ENCODE measurements at regions not wholly inside any gene's neighbourhood (a gene's known extent, or its start where the extent isn't known, plus 50 kb on each side); places are given as distances from the start of the nearest gene placed in this dataset.
"Not testable (repeated sequence)": the region's sequence is repeated elsewhere in the genome, so short reads cannot be mapped to it uniquely, and the experiment has no call there.

DNA sequence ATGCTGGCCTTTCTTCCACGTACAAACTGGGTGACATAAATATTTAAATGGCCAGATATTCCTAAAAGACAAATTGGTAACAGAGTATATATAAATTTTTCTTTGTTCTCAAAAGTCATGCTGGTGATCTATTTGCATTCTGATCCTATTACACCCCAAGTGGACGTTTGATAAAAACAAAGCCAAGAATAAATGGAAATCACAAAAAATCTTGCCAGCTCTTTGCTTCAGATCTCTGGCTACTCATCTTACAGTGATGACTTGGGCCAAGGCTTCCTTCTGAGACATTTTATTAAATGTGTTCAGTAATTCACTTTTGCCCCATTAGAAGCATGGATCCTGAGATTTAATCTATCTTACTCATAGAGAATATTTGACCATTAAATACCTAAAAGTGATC lies 444.3 kb upstream of the PIK3R1 start:
- no peak for DNase-seq (ENCODE audit: low read depth in 2 of 2)

- DNase-seq (ENCODE audit: low read depth in 2 of 2): no peak
Measured at GRCh38 chr5:67770431-67771025, 445.0 kb upstream of the PIK3R1 start.

- DNase-seq (ENCODE audit: low read depth in 2 of 2): no peak
Measured at GRCh38 chr5:67765697-67766096, 449.9 kb upstream of the PIK3R1 start.

GRCh38 chr5:67757771-67758170 lies 457.8 kb upstream of the PIK3R1 start:
- DNase-seq (ENCODE audit: low read depth in 2 of 2): not testable (repeated sequence)

GRCh38 chr5:67752357-67752708 lies 463.2 kb upstream of the PIK3R1 start:
- DNase-seq (ENCODE audit: low read depth in 2 of 2): no peak

DNA sequence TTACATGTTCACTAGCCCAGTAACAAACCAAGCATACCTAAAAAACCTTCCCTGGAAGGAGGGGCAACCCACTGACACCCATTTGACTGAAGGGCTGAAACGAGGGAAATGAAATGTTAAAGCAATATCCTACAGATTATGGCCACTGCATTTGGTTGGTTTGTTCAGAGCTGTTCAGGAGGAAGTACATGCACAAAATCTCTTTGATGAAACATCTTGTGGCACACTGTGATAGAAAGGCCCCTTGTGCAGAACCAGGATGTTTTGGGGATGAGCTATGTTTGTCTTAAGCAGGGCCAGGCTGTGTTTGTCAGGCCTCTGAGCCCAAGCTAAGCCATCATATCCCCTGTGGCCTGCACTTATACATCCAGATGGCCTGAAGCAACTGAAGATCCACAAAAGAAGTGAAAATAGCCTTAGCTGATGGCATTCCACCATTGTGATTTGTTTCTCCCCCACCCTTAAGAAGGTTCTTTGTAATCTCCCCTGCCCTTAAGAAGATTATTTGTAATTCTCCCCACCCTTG lies 467.3 kb upstream of the PIK3R1 start:
- no peak for DNase-seq (ENCODE audit: low read depth in 2 of 2)

GRCh38 chr5:67747096-67747495 lies 468.5 kb upstream of the PIK3R1 start:
- no peak for DNase-seq (ENCODE audit: low read depth in 2 of 2)

GRCh38 chr5:67746608-67747007 lies 468.9 kb upstream of the PIK3R1 start:
- DNase-seq (ENCODE audit: low read depth in 2 of 2): not testable (repeated sequence)

DNA sequence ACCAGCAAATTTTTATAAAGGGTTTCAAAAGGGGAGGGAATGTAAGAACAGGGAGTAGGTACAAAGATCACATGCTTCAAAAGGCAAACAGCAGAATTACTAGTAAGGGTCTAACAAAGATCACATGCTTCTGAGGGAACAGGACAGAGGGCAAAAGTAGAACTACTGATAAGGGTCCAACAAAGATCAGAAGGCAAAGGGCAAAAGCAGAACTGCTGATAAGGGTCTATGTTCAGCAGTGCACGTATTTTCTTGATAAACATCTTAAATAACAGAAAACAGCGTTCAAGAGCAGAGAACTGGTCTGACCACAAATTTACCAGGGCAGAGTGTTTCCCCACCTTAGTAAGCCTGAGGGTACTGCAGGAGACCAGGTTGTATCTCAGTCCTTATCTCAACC lies 469.5 kb upstream of the PIK3R1 start:
- DNase-seq (ENCODE audit: low read depth in 2 of 2): no peak

- DNase-seq (ENCODE audit: low read depth in 2 of 2): no peak
Measured at GRCh38 chr5:67732921-67733320, 482.6 kb upstream of the PIK3R1 start.

DNA sequence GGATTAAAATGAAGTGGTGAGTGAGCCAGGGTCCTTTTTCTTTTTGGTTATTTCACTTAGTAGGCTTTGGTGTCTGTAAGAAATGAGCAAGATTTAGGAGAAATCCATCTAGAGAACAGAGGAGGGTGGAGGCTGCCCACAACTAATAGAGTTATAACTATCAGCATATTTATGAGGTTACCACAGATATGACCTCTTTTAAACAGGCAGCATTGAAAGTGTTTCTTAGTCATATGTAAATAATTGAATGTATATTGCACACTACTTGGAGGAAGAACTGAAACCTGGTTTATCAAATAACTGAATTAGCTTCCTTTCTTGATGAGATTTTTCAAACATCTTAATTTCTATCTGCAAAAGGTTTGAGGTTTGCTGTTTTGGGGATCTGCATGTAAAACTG lies 483.1 kb upstream of the PIK3R1 start:
- DNase-seq (ENCODE audit: low read depth in 2 of 2): no peak

GRCh38 chr5:67731886-67732285 lies 483.7 kb upstream of the PIK3R1 start:
- DNase-seq (ENCODE audit: low read depth in 2 of 2): no peak

DNA sequence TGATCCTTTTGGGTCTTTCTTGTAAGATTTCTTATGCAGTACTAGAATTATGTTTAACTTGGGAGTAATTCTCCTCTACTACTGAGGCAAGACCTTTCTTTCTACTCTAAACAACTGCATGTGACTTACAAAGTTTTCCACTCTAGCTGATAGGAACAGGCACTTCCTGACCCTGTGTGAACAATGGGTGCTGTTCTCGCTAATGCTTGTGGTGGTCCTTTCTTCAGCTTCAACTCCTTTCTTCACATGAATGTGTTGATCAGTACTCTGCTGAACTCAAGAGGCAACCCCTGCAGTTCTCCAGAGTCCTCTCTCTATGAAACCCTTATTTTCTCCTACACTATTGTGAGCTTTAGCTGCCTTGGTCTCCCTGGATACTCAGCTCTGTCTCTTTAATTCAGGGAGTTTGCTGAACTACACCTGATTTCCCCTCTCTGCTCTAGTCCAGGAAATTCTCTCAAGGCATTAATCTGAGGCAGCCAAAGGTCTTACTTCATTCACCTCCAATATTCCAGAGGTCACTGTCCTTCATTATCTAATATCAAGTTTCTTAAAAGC lies 484.6 kb upstream of the PIK3R1 start:
- no peak for DNase-seq (ENCODE audit: low read depth in 2 of 2)

GRCh38 chr5:67728326-67728890 lies 487.1 kb upstream of the PIK3R1 start:
- no peak for DNase-seq (ENCODE audit: low read depth in 2 of 2)

- DNase-seq (ENCODE audit: low read depth in 2 of 2): no peak
Measured at GRCh38 chr5:67725604-67726003, 490.0 kb upstream of the PIK3R1 start.

DNA sequence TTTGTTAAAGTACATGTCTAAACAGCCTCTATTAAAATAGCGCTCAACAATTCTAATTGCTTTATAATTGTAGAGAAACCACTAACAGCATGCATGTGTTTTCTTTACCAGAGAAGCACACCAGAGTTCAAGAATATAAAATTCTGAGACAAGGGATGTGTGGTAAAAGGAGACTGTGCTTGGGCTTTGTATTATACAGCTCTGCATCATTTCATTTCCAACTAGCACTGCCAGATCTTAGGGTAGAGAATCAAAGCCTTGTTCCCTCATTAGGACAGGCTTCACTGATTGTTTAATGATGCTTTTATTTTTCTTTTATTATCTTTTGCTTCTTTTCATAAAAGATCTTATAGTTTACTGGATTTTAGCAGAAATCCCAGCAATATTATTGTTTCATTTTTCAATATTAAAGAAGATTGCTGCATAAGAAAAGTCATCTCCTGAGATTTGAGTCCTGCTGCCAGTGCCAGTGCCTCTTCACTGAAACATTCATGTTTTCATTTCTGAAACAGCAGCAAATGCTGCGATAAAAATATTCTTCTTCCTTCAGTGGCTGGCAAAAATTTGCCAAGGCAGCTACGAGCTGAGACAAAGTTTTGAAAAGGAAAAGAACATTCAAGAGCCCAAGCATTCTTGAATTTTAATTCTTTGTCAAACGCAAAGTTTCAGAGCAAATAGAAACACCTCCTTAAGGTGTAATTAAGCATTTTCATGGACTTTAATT lies 491.0 kb upstream of the PIK3R1 start:
- no peak for DNase-seq (ENCODE audit: low read depth in 2 of 2)

- no peak for DNase-seq (ENCODE audit: low read depth in 2 of 2)
Measured at GRCh38 chr5:67723873-67724272, 491.7 kb upstream of the PIK3R1 start.

GRCh38 chr5:67722582-67722981 lies 493.0 kb upstream of the PIK3R1 start:
- DNase-seq (ENCODE audit: low read depth in 2 of 2): not testable (repeated sequence)

- no peak for DNase-seq (ENCODE audit: low read depth in 2 of 2)
Measured at GRCh38 chr5:67720162-67720772, 495.3 kb upstream of the PIK3R1 start.

DNA sequence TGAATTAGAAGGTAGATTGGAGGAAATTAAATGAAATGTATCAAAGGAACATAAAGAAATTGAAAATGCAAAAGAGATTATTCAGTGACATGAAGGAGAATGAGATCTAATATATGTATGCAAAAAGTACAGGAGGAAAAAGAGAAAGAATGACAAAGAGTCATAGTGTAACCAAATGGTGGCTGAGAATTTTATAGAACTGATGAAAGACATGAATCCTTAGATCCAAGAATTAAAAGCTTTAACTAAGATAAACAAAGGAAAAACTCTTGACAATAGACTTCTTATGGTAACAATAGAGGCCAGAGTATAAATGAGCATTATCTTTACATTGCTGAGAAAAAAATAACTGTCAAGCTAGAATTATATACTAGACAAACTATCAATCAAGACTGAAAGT lies 505.4 kb upstream of the CD180 start:
- DNase-seq (ENCODE audit: low read depth in 2 of 2): no peak

GRCh38 chr5:67699560-67699959 lies 503.0 kb upstream of the CD180 start:
- no peak for DNase-seq (ENCODE audit: low read depth in 2 of 2)

- DNase-seq (ENCODE audit: low read depth in 2 of 2): no peak
Measured at GRCh38 chr5:67696446-67696845, 499.8 kb upstream of the CD180 start.

Measured in stimulated activated CD8-positive, alpha-beta memory T cell treated with anti-CD3 and anti-CD28 coated beads, Interleukin-15, amount 100 ng/mL, for 48 hours (primary cell).